Stimulated activated naive CD4-positive, alpha-beta T cell treated with Interleukin-2 at 50 U/mL for 16 hours (primary cell): ENCODE measurements at regions not wholly inside any gene's neighbourhood (a gene's known extent, or its start where the extent isn't known, plus 50 kb on each side); places are given as distances from the start of the nearest gene placed in this dataset.

Experiments
- DNase-seq: peaks from one replicate; lab custom pipeline; 2025; lab: John Stamatoyannopoulos, UW

- DNase-seq, result no peak
Measured at GRCh38 chr1:199109160-199109559, 470.3 kb downstream of the PTPRC start.

- no peak for DNase-seq
Measured at GRCh38 chr1:199112365-199112764, 473.5 kb downstream of the PTPRC start.

GRCh38 chr1:199113265-199113869 is 474.5 kb downstream of the PTPRC start:
- peak; percentile 47 for DNase-seq

- no peak for DNase-seq
Measured at GRCh38 chr1:199116488-199116887, 477.6 kb downstream of the PTPRC start.

- DNase-seq, result no peak
Measured at GRCh38 chr1:199121047-199121446, 482.2 kb downstream of the PTPRC start.

- no peak for DNase-seq
Measured at GRCh38 chr1:199122085-199122484, 483.2 kb downstream of the PTPRC start.

- no peak for DNase-seq
Measured at GRCh38 chr1:199122532-199123311, 483.9 kb downstream of the PTPRC start.

GRCh38 chr1:199123615-199124014 is 484.8 kb downstream of the PTPRC start:
- DNase-seq, result no peak

GRCh38 chr1:199124351-199124750 is 485.5 kb downstream of the PTPRC start:
- no peak for DNase-seq

GRCh38 chr1:199129247-199129646 is 490.4 kb downstream of the PTPRC start:
- DNase-seq, result no peak

- DNase-seq, result no peak
Measured at GRCh38 chr1:199132006-199132405, 493.2 kb downstream of the PTPRC start.

GRCh38 chr1:199135901-199136300 is 497.1 kb downstream of the PTPRC start:
- no peak for DNase-seq

- no peak for DNase-seq
Measured at GRCh38 chr1:199138061-199138460, 499.2 kb downstream of the PTPRC start.

GRCh38 chr1:199149591-199149990 is 510.8 kb downstream of the PTPRC start:
- DNase-seq, result no peak

GRCh38 chr1:199150756-199151155 is 511.9 kb downstream of the PTPRC start:
- DNase-seq, result no peak

- DNase-seq, result no peak
Measured at GRCh38 chr1:199151634-199152425, 513.0 kb downstream of the PTPRC start.

GRCh38 chr1:199152676-199153075 is 513.8 kb downstream of the PTPRC start:
- no peak for DNase-seq

- DNase-seq, result no peak
Measured at GRCh38 chr1:199155166-199156019, 516.6 kb downstream of the PTPRC start.

- DNase-seq, result no peak
Measured at GRCh38 chr1:199157494-199157893, 518.7 kb downstream of the PTPRC start.

GRCh38 chr1:199160521-199161318 is 521.9 kb downstream of the PTPRC start:
- no peak for DNase-seq

GRCh38 chr1:199161319-199161680 is 522.5 kb downstream of the PTPRC start:
- DNase-seq, result no peak
